ENCODE measurements at regions not wholly inside any gene's neighbourhood (a gene's known extent, or its start where the extent isn't known, plus 50 kb on each side); places are given as distances from the start of the nearest gene placed in this dataset.

- no peak overlapping the region for H3K27ac ChIP-seq (ENCODE audit: insufficient read depth, low read length)
- H3K4me3 ChIP-seq (replicated peaks in 1 of 4; ENCODE audit: control extremely low read depth in 1 of 4, insufficient read depth in 1 of 4, low read depth in 3 of 4, low read length in 4 of 4): peak overlapping the region; percentile 7 to 44 (median 26)
- no peaks in the 10 kb centered on the region for H3K36me3 ChIP-seq (ENCODE audit: control insufficient read depth, insufficient read depth, low read length)
- no peaks in the 10 kb centered on the region for H3K4me1 ChIP-seq (ENCODE audit: control insufficient read depth, extremely low read depth, insufficient read depth, low read length)
- no peaks in the 10 kb centered on the region for H3K79me2 ChIP-seq (ENCODE audit: control insufficient read depth, insufficient read depth, low read length)
- no peak overlapping the region for H2AFZ ChIP-seq (ENCODE audit: low read length)
- no peaks in the 10 kb centered on the region for H4K20me1 ChIP-seq (ENCODE audit: control insufficient read depth, extremely low read depth, insufficient read depth, low read length)
- H3K27me3 ChIP-seq (ENCODE audit: control insufficient read depth, insufficient read depth, low read length): peaks cover 5% of the 10 kb centered on the region
- no peak overlapping the region for H3K9ac ChIP-seq (ENCODE audit: insufficient read depth, low read length)
- TF ChIP-seq, protein P1, sequence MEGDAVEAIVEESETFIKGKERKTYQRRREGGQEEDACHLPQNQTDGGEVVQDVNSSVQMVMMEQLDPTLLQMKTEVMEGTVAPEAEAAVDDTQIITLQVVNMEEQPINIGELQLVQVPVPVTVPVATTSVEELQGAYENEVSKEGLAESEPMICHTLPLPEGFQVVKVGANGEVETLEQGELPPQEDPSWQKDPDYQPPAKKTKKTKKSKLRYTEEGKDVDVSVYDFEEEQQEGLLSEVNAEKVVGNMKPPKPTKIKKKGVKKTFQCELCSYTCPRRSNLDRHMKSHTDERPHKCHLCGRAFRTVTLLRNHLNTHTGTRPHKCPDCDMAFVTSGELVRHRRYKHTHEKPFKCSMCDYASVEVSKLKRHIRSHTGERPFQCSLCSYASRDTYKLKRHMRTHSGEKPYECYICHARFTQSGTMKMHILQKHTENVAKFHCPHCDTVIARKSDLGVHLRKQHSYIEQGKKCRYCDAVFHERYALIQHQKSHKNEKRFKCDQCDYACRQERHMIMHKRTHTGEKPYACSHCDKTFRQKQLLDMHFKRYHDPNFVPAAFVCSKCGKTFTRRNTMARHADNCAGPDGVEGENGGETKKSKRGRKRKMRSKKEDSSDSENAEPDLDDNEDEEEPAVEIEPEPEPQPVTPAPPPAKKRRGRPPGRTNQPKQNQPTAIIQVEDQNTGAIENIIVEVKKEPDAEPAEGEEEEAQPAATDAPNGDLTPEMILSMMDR (conservative IDR thresholded peaks at IDR 0.05 in 1 of 2, IDR thresholded peaks at IDR 0.05 in 1 of 2; ENCODE audit: low read depth in 1 of 2, low read length in 2 of 2): no peak
- no peak for TF ChIP-seq EZH2 (IDR thresholded peaks at IDR 0.05; ENCODE audit: low read length, missing control alignments)
- no peaks in the 10 kb centered on the region for H3K9me3 ChIP-seq (ENCODE audit: control insufficient read depth, insufficient read depth, low read depth, low read length)
- DNase-seq (ENCODE audit: low read depth in 2 of 2): peak; percentile 8 to 77
- peak overlapping the region; percentile 59 for H3K4me2 ChIP-seq (ENCODE audit: extremely low read depth, insufficient read depth, low read length)
Observed at GRCh38 chr21:38567335-38567969, 69.2 kb upstream of the ERG start.

DNA sequence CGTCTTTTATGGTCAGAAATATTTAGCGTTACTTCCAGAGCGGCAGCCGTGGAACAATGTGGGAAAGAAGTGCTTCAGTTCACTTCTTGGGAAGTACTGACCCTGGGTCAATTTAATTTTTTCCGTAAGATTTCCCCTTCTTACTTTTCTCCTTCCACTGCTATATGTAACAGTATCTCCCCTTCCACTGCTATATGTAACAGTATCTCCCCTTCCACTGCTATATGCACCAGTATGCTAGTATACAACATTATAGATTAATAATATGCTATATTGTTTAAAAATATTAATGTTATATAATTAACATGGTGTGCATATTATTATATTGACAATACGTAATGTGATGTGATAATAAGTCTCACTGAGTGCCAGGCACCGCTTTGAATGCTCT lies 69.7 kb upstream of the ERG start:
- H3K27ac ChIP-seq (ENCODE audit: insufficient read depth, low read length): no peak overlapping the region
- DNase-seq (ENCODE audit: low read depth in 2 of 2): no peak
- no peaks in the 10 kb centered on the region for H3K79me2 ChIP-seq (ENCODE audit: control insufficient read depth, insufficient read depth, low read length)
- peaks cover 5% of the 10 kb centered on the region for H3K27me3 ChIP-seq (ENCODE audit: control insufficient read depth, insufficient read depth, low read length)
- H4K20me1 ChIP-seq (ENCODE audit: control insufficient read depth, extremely low read depth, insufficient read depth, low read length): no peaks in the 10 kb centered on the region
- H3K4me2 ChIP-seq (ENCODE audit: extremely low read depth, insufficient read depth, low read length): peak overlapping the region; percentile 59
- H3K9me3 ChIP-seq (ENCODE audit: control insufficient read depth, insufficient read depth, low read depth, low read length): no peaks in the 10 kb centered on the region
- TF ChIP-seq, protein P1 (conservative IDR thresholded peaks at IDR 0.05 in 1 of 2, IDR thresholded peaks at IDR 0.05 in 1 of 2; ENCODE audit: low read depth in 1 of 2, low read length in 2 of 2): no peak
- no peak for TF ChIP-seq EZH2 (IDR thresholded peaks at IDR 0.05; ENCODE audit: low read length, missing control alignments)
- H2AFZ ChIP-seq (ENCODE audit: low read length): no peak overlapping the region
- H3K4me3 ChIP-seq (replicated peaks in 1 of 4; ENCODE audit: control extremely low read depth in 1 of 4, insufficient read depth in 1 of 4, low read depth in 3 of 4, low read length in 4 of 4): peak overlapping the region in 2 of 4 experiments; percentile 40 to 44
- no peaks in the 10 kb centered on the region for H3K36me3 ChIP-seq (ENCODE audit: control insufficient read depth, insufficient read depth, low read length)
- no peaks in the 10 kb centered on the region for H3K4me1 ChIP-seq (ENCODE audit: control insufficient read depth, extremely low read depth, insufficient read depth, low read length)
- no peak overlapping the region for H3K9ac ChIP-seq (ENCODE audit: insufficient read depth, low read length)

GRCh38 chr21:38569733-38570132 lies 71.5 kb upstream of the ERG start:
- Histone ChIP-seq H3K36me3 (ENCODE audit: control insufficient read depth, insufficient read depth, low read length) (no peaks in the 10 kb centered on the region), H2AFZ (ENCODE audit: low read length) (no peak overlapping the region), H3K4me3 (replicated peaks in 1 of 4; ENCODE audit: control extremely low read depth in 1 of 4, insufficient read depth in 1 of 4, low read depth in 3 of 4, low read length in 4 of 4) (no peak overlapping the region), H3K4me1 (ENCODE audit: control insufficient read depth, extremely low read depth, insufficient read depth, low read length) (no peaks in the 10 kb centered on the region), H3K4me2 (ENCODE audit: extremely low read depth, insufficient read depth, low read length) (no peak overlapping the region), H3K79me2 (ENCODE audit: control insufficient read depth, insufficient read depth, low read length) (no peaks in the 10 kb centered on the region), H3K27me3 (ENCODE audit: control insufficient read depth, insufficient read depth, low read length) (peaks cover 5% of the 10 kb centered on the region), H3K27ac (ENCODE audit: insufficient read depth, low read length) (no peak overlapping the region), H3K9me3 (ENCODE audit: control insufficient read depth, insufficient read depth, low read depth, low read length) (no peaks in the 10 kb centered on the region), H4K20me1 (ENCODE audit: control insufficient read depth, extremely low read depth, insufficient read depth, low read length) (no peaks in the 10 kb centered on the region), H3K9ac (ENCODE audit: insufficient read depth, low read length) (no peak overlapping the region)
- no peak for DNase-seq (ENCODE audit: low read depth in 2 of 2)
- TF ChIP-seq, protein P1 (conservative IDR thresholded peaks at IDR 0.05 in 1 of 2, IDR thresholded peaks at IDR 0.05 in 1 of 2; ENCODE audit: low read depth in 1 of 2, low read length in 2 of 2): no peak
- TF ChIP-seq EZH2 (IDR thresholded peaks at IDR 0.05; ENCODE audit: low read length, missing control alignments): no peak

Data from fibroblast of lung (primary cell).